ENCODE measurements at regions not wholly inside any gene's neighbourhood (a gene's known extent, or its start where the extent isn't known, plus 50 kb on each side); places are given as distances from the start of the nearest gene placed in this dataset.

GRCh38 chr2:67717692-67718091 is 320.6 kb downstream of the ETAA1 start:
- TF ChIP-seq CTCF (conservative IDR thresholded peaks at IDR 0.05 in 1 of 2, IDR thresholded peaks at IDR 0.05 in 1 of 2; ENCODE audit: extremely low read depth in 1 of 2, insufficient read depth in 1 of 2, low read depth in 1 of 2, low read length in 2 of 2) (no peak), EZH2 (IDR thresholded peaks at IDR 0.05; ENCODE audit: borderline replicate concordance, low read length) (no peak)
